HuH-7 (cell line): ENCODE measurements at regions not wholly inside any gene's neighbourhood (a gene's known extent, or its start where the extent isn't known, plus 50 kb on each side); places are given as distances from the start of the nearest gene placed in this dataset.
"Not testable (repeated sequence)": the region's sequence is repeated elsewhere in the genome, so short reads cannot be mapped to it uniquely, and the experiment has no call there.

Experiments
- DNase-seq: peaks from one replicate; pipeline ENCODE4 v3.0.0; 2011; ENCODE audit warnings: low spot score

- no peak for DNase-seq
Observed at GRCh38 chr12:107590814-107591375, 94.7 kb upstream of the PWP1 start.

GRCh38 chr12:107593713-107594381, 91.8 kb upstream of the PWP1 start:
- DNase-seq = no peak

GRCh38 chr12:107594995-107595394, 90.6 kb upstream of the PWP1 start:
- DNase-seq = no peak

GRCh38 chr12:107597695-107598410, 87.7 kb upstream of the PWP1 start:
- DNase-seq = no peak

- no peak for DNase-seq
Observed at GRCh38 chr12:107598906-107599305, 86.7 kb upstream of the PWP1 start.

GRCh38 chr12:107600581-107601144, 84.9 kb upstream of the PWP1 start:
- DNase-seq = no peak

GRCh38 chr12:107602446-107602845, 83.2 kb upstream of the PWP1 start:
- no peak for DNase-seq

- DNase-seq = no peak
Observed at GRCh38 chr12:107605293-107605692, 80.3 kb upstream of the PWP1 start.

- peak; percentile 83 for DNase-seq
Observed at GRCh38 chr12:107607464-107608392, 77.9 kb upstream of the PWP1 start.

- DNase-seq = not testable (repeated sequence)
Observed at GRCh38 chr12:107608779-107609178, 76.8 kb upstream of the PWP1 start.

GRCh38 chr12:107610021-107610859, 75.4 kb upstream of the PWP1 start:
- peak; percentile 45 for DNase-seq

GRCh38 chr12:107612508-107612907, 73.1 kb upstream of the PWP1 start:
- no peak for DNase-seq

- DNase-seq = no peak
Observed at GRCh38 chr12:107616941-107617340, 68.7 kb upstream of the PWP1 start.

GRCh38 chr12:107618106-107618505, 67.5 kb upstream of the PWP1 start:
- DNase-seq = no peak

GRCh38 chr12:107619831-107620230, 65.8 kb upstream of the PWP1 start:
- DNase-seq = no peak

- peak; percentile 44 for DNase-seq
Observed at GRCh38 chr12:107622001-107622400, 63.6 kb upstream of the PWP1 start.

- DNase-seq = no peak
Observed at GRCh38 chr12:107624493-107624892, 61.1 kb upstream of the PWP1 start.

GRCh38 chr12:107631715-107632114, 53.9 kb upstream of the PWP1 start:
- no peak for DNase-seq

- no peak for DNase-seq
Observed at GRCh38 chr12:107632246-107632645, 53.4 kb upstream of the PWP1 start.

GRCh38 chr12:107634530-107634929, 51.1 kb upstream of the PWP1 start:
- no peak for DNase-seq

GRCh38 chr12:107635139-107635538, 50.5 kb upstream of the PWP1 start:
- no peak for DNase-seq
